CD4-positive, alpha-beta T cell treated with Interleukin-6 at 100 ng/mL for 8 hours (primary cell): ENCODE measurements at regions not wholly inside any gene's neighbourhood (a gene's known extent, or its start where the extent isn't known, plus 50 kb on each side); places are given as distances from the start of the nearest gene placed in this dataset.

ENCODE experiments used
- DNase-seq: peaks from one replicate; pipeline ENCODE4 v3.0.0-alpha.2; 2020; ENCODE audit warnings: mixed read lengths, low spot score

DNA sequence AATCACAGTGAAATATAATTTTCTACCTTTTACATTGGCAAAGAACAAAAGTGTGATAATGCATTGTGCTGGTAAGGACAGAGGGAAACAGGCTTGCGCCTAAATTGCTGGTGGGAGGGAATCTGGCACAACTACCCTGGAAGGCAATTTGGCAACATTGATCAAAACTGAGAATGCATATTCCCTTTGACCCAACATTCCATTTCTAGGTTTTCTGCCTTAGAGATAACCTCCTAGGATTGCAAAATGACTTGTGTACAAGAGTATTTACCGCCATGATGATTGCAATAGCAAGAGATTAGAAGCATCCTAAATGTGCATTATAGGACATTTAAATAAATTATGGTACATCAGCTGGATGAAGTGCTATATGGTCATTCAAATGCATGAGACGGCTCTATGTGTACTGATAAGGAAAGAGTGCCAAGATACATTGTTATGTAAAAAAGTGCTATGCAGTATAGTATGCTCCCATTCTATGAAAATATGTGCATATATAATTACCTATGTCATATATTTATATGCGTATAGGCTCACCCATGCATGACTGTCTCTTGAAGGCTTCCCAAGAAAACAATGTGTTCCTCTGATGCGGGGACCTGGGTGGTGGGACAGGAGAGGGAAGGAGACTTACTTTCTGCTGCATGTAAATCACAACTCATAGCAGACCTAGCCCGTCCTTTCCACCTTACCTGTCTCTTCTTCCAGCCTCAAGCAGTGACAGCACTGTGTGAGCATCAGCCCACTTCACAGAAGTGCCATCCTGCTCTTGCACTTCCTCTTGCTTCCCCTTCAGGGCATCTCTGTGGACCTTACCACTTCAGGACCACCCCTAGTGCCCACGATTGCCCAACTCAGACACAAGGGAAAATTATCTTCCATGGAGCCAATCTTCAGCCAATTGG, 249.9 kb upstream of the TLE3 start:
- no peak for DNase-seq

DNA sequence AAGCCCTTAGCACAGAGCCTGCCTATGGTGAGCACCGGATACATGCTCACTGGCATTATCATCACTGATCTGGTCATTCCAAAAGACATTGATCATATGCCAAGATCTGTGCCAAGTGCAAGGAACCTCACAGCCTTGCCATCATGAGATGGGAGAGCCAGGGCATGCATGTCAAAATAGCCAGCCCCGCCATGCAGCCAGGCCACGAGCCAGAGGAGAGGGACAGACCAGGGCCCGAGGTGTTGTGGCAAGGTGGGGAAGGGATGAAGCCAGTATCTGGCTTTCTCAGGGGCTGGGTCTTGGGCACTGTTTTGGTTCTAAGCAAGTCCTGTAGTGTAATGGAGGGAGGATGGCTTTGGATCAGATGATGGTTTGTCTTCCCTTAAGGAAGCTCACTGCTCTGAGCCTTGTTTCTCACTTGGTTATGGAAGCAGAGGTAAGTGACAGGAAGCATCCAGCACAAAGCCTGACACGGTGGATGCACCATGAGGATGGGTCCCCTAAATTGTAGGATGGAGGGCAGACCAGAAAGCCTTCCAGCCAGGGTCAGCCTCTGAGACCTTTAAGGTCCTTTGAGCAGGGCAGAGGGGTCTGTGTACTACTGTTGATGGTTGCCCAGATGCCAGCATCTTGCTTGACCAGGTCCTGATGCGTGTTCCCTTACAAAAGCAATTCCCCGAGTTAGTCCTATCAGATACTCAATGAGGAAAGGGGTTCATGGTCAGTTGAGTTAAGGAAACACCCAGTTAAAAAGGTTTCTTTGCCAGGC, 247.7 kb upstream of the TLE3 start:
- DNase-seq, result no peak

GRCh38 chr15:70344666-70345065, 246.9 kb upstream of the TLE3 start:
- no peak for DNase-seq

GRCh38 chr15:70343961-70344621, 246.4 kb upstream of the TLE3 start:
- DNase-seq, result no peak

- DNase-seq, result no peak
Observed at GRCh38 chr15:70342554-70343548, 245.1 kb upstream of the TLE3 start.

DNA sequence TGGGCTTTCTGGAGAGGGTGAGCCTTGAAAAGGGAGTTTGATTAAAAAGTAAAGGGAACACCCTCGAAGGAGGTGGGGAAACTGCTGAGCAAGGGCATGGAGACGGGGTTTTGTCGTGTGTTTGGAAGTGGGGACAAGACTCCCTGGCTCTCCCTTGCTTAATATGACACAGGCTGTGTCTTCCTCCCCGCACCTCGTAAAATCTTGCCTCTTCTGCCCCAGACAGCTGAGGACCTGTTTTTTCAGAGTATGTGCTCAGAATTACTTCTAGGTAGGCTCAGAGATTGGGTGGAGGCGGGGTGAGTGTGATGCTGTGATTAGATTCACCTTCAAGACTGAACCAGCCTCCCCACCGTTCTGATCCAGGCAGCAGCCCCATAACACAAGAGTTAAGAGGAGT, 244.4 kb upstream of the TLE3 start:
- DNase-seq, result no peak

GRCh38 chr15:70341566-70341965, 243.8 kb upstream of the TLE3 start:
- no peak for DNase-seq

- no peak for DNase-seq
Observed at GRCh38 chr15:70340494-70340870, 242.8 kb upstream of the TLE3 start.

DNA sequence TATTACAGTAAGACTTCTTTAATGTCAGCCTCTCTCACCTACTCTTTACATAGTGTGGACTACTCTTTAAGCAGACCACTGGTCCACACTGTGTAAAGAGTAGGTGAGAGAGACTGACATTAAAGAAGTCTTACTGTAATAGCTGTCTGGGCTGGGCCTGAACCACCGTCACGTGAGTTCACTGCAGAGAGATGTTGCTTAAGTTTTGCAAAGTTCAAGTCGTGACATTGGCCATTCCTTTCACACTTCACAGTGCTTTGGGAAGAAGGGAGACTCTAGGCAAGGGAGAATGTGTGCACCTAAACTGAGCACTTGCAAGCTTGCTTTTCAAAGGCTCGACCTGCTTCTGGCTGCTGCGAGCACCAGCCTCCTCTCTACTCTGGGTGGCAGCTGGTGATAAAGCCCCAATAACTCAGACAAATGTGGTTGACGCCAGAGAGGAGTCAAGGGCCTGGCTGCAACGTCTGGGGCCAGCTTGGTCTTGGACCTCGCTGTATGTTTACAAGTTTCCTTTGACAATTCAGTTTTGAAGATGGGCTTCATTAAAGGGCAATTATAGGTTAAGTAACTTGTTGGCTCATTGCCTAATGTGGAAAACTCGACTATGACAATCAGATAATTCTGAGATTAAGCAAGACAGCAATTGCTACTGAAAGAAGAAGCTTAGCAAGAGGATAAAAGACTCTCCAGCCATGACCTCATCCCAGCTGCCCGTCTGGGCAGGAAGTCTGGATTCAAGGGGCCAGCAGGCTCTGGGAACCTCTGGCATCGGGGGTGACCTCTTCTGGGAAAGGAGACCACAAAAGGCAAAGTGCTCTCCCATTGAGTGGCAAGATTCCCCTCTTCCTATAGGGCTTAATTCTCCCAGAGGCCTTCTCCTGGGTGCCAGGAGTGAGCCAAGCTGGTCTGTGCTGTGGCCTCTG, 242.1 kb upstream of the TLE3 start:
- DNase-seq, result no peak

DNA sequence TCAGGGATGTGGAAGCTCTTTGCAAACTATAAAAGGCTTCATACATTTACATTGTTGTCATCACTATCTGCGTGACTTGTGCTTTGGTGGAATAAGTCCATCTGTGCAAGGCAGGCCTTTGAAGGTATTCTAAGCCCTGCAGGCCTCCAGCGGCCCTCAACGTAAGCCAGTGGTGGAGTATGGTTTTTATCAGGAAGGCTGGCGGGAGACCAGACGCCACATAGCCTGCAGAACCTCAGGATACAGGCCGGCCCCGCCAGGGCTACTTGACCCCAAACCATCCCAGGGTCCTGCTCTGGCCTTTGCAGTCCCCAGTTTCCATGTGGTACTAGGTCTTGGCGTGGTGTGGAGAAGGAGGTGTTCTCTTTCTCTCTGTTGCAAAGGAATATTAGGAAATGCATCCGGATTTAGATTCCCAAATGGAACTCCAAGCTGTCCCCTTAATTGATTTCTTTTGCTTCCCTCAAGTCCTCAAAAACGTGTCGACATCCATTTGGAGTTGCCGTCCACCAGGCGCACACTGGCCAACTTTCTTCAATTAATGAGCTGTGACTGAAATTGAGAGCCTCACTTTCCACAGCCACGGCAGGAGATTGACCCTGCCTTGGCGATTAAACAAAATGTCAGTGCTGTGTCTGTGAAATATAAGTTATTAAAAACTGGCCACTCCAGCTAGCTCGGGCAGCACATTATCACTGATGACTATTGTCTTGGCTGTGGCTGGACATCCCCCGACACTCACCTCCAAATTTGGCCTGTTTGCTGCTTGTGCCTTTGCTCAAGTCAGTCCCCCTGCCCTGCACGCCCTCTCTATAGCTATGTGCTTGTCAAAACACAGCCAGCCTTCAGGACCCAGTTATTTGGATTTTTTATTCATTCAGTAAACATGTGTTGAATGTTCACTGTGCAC, 239.8 kb upstream of the TLE3 start:
- no peak for DNase-seq

DNA sequence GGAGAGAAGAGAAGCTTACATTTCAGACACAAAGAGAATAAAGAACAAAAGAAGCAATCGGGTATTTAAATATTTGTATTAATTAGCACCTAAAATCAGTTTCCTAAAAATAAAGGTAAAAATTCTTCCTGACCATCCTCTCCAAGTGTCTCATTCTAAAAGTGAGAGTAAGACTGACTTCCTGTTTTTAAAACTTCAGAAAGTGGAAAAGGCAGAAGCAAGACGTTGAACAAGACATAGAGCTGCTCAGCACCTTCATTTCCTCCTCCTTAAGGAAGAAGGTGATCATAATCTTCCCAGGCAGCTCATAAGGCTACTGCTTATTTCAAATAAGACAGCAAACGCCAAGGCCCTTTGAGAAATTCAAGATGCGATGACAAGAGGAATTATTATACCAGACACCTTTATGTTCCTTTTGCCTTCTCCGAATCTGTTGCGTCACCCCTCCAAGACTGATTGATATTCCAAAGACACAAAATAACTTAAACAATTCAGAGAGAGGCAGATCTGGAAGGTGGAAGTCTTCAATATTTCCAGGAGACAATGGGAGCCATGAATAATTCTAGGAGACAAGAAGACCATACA, 238.8 kb upstream of the TLE3 start:
- no peak for DNase-seq

GRCh38 chr15:70334286-70334685, 236.6 kb upstream of the TLE3 start:
- DNase-seq, result no peak

DNA sequence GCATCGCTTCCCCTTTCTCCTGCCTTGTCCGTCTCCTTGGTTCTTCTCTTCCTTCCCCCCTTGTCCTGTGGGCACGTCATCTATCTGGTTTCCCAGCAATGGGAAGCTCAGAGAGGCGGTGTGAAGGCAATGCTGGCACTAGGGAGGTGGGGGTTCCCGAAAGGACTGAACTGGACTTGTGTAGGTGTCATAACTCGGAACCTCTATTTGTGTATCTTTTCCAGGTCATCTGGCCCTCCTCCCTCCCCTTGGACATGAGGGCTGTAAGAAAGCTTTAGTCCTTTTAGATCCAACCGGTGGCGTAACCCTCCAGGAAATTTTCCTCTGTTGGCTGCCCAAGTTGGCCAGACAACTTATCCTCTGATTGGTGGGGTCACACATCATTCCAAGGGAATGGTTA, 231.5 kb upstream of the TLE3 start:
- DNase-seq, result no peak

GRCh38 chr15:70328679-70329115, 231.0 kb upstream of the TLE3 start:
- no peak for DNase-seq

- no peak for DNase-seq
Observed at GRCh38 chr15:70327856-70328678, 230.3 kb upstream of the TLE3 start.

DNA sequence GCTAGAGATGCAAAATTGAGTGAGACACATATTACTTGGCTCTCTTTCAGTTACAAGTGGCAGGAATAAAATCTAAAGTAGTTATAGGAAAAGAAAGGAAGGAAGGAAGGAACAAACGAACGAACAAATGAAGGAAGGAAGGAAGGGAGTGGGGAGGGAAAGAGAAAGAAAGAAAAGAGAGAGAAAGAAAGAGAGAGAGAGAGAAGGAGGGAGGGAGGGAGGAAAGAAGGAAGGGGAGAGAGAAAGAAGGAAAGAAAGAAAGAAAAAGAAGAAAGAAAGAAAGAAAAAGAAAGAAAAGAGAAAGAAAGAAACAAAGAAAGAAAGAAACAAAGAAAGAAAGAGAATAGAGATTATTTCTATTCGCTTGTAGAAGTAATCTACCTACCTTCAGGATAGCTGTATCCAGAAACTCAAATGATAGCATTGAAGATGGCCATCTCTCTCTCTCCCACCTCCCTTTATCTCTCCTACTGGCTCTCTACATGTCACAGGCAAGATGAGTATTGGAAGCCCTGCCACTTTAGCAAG, 229.7 kb upstream of the TLE3 start:
- no peak for DNase-seq
